Endometrium (tissue), 2 donors: ENCODE measurements at regions not wholly inside any gene's neighbourhood (a gene's known extent, or its start where the extent isn't known, plus 50 kb on each side); places are given as distances from the start of the nearest gene placed in this dataset.
"Not testable (repeated sequence)": the region's sequence is repeated elsewhere in the genome, so short reads cannot be mapped to it uniquely, and the experiment has no call there.

Source experiments
- FAIRE-seq: peaks from 2 replicates; lab custom pipeline; 2012; peaks lifted over from hg19 to GRCh38; lab: Jason Lieb, UNC
- donor health status: control.
- donor health status: control.

GRCh38 chr7:68082961-68083657, 1086.5 kb downstream of the TYW1 start:
- not testable (repeated sequence) for FAIRE-seq

- FAIRE-seq: no peak
Observed at GRCh38 chr7:68087401-68087800, 1090.8 kb downstream of the TYW1 start.

GRCh38 chr7:68088879-68089278, 1092.2 kb downstream of the TYW1 start:
- FAIRE-seq: no peak

- FAIRE-seq: not testable (repeated sequence)
Observed at GRCh38 chr7:68090256-68090655, 1093.6 kb downstream of the TYW1 start.

- no peak for FAIRE-seq
Observed at GRCh38 chr7:68103319-68103718, 1106.7 kb downstream of the TYW1 start.

GRCh38 chr7:68107261-68107660, 1110.6 kb downstream of the TYW1 start:
- FAIRE-seq: no peak

- FAIRE-seq: no peak
Observed at GRCh38 chr7:68107968-68108367, 1111.3 kb downstream of the TYW1 start.

GRCh38 chr7:68109299-68109698, 1112.7 kb downstream of the TYW1 start:
- no peak for FAIRE-seq

GRCh38 chr7:68119411-68119810, 1122.8 kb downstream of the TYW1 start:
- FAIRE-seq: no peak

- FAIRE-seq: no peak
Observed at GRCh38 chr7:68121056-68121455, 1124.4 kb downstream of the TYW1 start.

- FAIRE-seq: peak; percentile 94
Observed at GRCh38 chr7:68121655-68122054, 1125.0 kb downstream of the TYW1 start.

- no peak for FAIRE-seq
Observed at GRCh38 chr7:68122801-68123200, 1126.2 kb downstream of the TYW1 start.

- FAIRE-seq: no peak
Observed at GRCh38 chr7:68125168-68125567, 1128.5 kb downstream of the TYW1 start.

- no peak for FAIRE-seq
Observed at GRCh38 chr7:68133045-68133444, 1136.4 kb downstream of the TYW1 start.

- no peak for FAIRE-seq
Observed at GRCh38 chr7:68143345-68143744, 1146.7 kb downstream of the TYW1 start.

GRCh38 chr7:68146983-68147382, 1150.3 kb downstream of the TYW1 start:
- no peak for FAIRE-seq

- no peak for FAIRE-seq
Observed at GRCh38 chr7:68147614-68148238, 1151.1 kb downstream of the TYW1 start.

GRCh38 chr7:68148440-68148839, 1151.8 kb downstream of the TYW1 start:
- no peak for FAIRE-seq

GRCh38 chr7:68152205-68152604, 1155.6 kb downstream of the TYW1 start:
- FAIRE-seq: no peak

- no peak for FAIRE-seq
Observed at GRCh38 chr7:68155676-68156075, 1159.0 kb downstream of the TYW1 start.

- no peak for FAIRE-seq
Observed at GRCh38 chr7:68158686-68159295, 1162.2 kb downstream of the TYW1 start.

GRCh38 chr7:68162712-68163111, 1166.1 kb downstream of the TYW1 start:
- no peak for FAIRE-seq

- FAIRE-seq: no peak
Observed at GRCh38 chr7:68166525-68166924, 1169.9 kb downstream of the TYW1 start.

- FAIRE-seq: no peak
Observed at GRCh38 chr7:68173513-68173912, 1176.9 kb downstream of the TYW1 start.
